Astrocyte (in vitro differentiated cells and primary cell): ENCODE measurements at regions not wholly inside any gene's neighbourhood (a gene's known extent, or its start where the extent isn't known, plus 50 kb on each side); places are given as distances from the start of the nearest gene placed in this dataset.

ENCODE experiments used
- DNase-seq: peaks from one replicate; pipeline ENCODE4 v3.0.0-alpha.2; 2010; ENCODE audit warnings: low read depth
- FAIRE-seq: peaks from 2 replicates; lab custom pipeline; 2011; peaks lifted over from hg19 to GRCh38; lab: Jason Lieb, UNC
- H2AFZ ChIP-seq: 2 replicates; pipeline ENCODE4 v1.6.0; 2012; ENCODE audit warnings: low read depth, low read length, inconsistent platforms
- H3K27ac ChIP-seq: 2 replicates; pipeline ENCODE4 v1.5.1; 2011; ENCODE audit warnings: low read depth, low read length, inconsistent platforms
- H3K27me3 ChIP-seq: 2 replicates; pipeline ENCODE4 v1.6.0; 2011; ENCODE audit warnings: low read length, inconsistent platforms; ENCODE audit not compliant: insufficient read depth
- H3K36me3 ChIP-seq: 2 replicates; pipeline ENCODE4 v1.5.1; 2011; ENCODE audit warnings: low read length, inconsistent platforms; ENCODE audit not compliant: insufficient read depth
- H3K4me1 ChIP-seq: 2 replicates; pipeline ENCODE4 v1.5.1; 2011; ENCODE audit warnings: low read length, inconsistent platforms; ENCODE audit not compliant: insufficient read depth
- H3K4me2 ChIP-seq: 2 replicates; pipeline ENCODE4 v1.6.0; 2012; ENCODE audit warnings: low read length, inconsistent platforms
- H3K4me3 ChIP-seq: 2 replicates; pipeline ENCODE4 v1.5.1; 2011; ENCODE audit warnings: low read depth, mild to moderate bottlenecking, low read length, inconsistent platforms; ENCODE audit not compliant: insufficient read depth
- H3K79me2 ChIP-seq: 2 replicates; pipeline ENCODE4 v1.6.0; 2012; ENCODE audit warnings: mild to moderate bottlenecking, low read length, inconsistent platforms; ENCODE audit not compliant: insufficient read depth
- H3K9ac ChIP-seq: 2 replicates; pipeline ENCODE4 v1.6.0; 2012; ENCODE audit warnings: mild to moderate bottlenecking, low read length, inconsistent platforms
- H3K9me3 ChIP-seq: 2 replicates; pipeline ENCODE4 v1.5.1; 2012; ENCODE audit warnings: low read depth, mild to moderate bottlenecking, low read length, inconsistent platforms; ENCODE audit not compliant: insufficient read depth
- H4K20me1 ChIP-seq: 2 replicates; pipeline ENCODE4 v1.6.0; 2012; ENCODE audit warnings: low read length, inconsistent platforms; ENCODE audit not compliant: insufficient read depth
- H3K27ac Mint-ChIP-seq: one replicate; pipeline ENCODE4 v1.8.0; 2021; ENCODE audit warnings: mild to moderate bottlenecking, mixed read lengths; ENCODE audit not compliant: unreplicated experiment
- H3K27me3 Mint-ChIP-seq: one replicate; pipeline ENCODE4 v1.8.0; 2021; ENCODE audit warnings: low read depth, mixed read lengths; ENCODE audit not compliant: unreplicated experiment
- H3K36me3 Mint-ChIP-seq: one replicate; pipeline ENCODE4 v1.8.0; 2021; ENCODE audit warnings: low read depth, mixed read lengths; ENCODE audit not compliant: unreplicated experiment
- H3K4me1 Mint-ChIP-seq: one replicate; pipeline ENCODE4 v1.8.0; 2021; ENCODE audit warnings: low read depth, mixed read lengths; ENCODE audit not compliant: unreplicated experiment
- H3K4me3 Mint-ChIP-seq: one replicate; pipeline ENCODE4 v1.8.0; 2021; ENCODE audit warnings: mild to moderate bottlenecking, moderate library complexity, mixed read lengths; ENCODE audit not compliant: unreplicated experiment
- H3K9me3 Mint-ChIP-seq: one replicate; pipeline ENCODE4 v1.8.0; 2021; ENCODE audit warnings: mild to moderate bottlenecking, mixed read lengths; ENCODE audit not compliant: unreplicated experiment
- EZH2 ChIP-seq: IDR thresholded peaks from 2 replicates; pipeline ENCODE4 v1.6.1; 2012; ENCODE audit warnings: mild to moderate bottlenecking, low read length, inconsistent platforms; ENCODE audit not compliant: insufficient read depth
- TF ChIP-seq, protein P1 (sequence below): IDR thresholded peaks from 2 replicates; pipeline ENCODE4 v1.5.1; 2011; ENCODE audit warnings: low read depth, mild to moderate bottlenecking, inconsistent platforms, low read length, moderate library complexity; ENCODE audit not compliant: insufficient read depth

DNA sequence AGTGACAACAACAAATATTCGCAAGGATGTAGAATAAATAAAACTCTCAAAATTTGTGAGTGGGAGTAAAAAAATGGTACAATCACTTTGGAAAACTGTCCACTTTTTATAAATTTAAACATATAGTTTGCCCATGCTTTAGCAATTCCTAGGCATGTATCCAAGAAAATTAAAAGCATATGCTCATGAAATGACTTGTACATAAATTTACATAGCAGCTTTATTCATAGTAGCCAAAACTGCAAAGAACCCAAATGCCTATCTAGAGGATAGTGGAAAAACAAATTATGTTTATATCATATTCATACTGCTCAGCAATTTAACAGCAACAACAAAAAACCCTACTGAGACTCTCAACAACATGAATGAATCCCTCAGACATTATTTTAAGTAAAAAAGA is 363.6 kb upstream of the CCDC54 start:
- Histone ChIP-seq H4K20me1 (no peaks in the 10 kb centered on the region), H3K9me3 (no peaks in the 10 kb centered on the region), H3K36me3 (no peaks in the 10 kb centered on the region), H3K4me2 (no peak overlapping the region), H3K9ac (no peak overlapping the region), H3K4me3 (no peak overlapping the region), H3K4me1 (no peaks in the 10 kb centered on the region), H2AFZ (no peak overlapping the region), H3K79me2 (no peaks in the 10 kb centered on the region), H3K27me3 (no peaks in the 10 kb centered on the region), H3K27ac (no peak overlapping the region)
- Mint-ChIP-seq H3K36me3 (no peaks in the 10 kb centered on the region), H3K4me3 (no peak overlapping the region), H3K9me3 (peaks cover 3% of the 10 kb centered on the region), H3K4me1 (no peaks in the 10 kb centered on the region), H3K27me3 (no peaks in the 10 kb centered on the region), H3K27ac (no peak overlapping the region)
- TF ChIP-seq EZH2, result no peak
- TF ChIP-seq, protein P1, sequence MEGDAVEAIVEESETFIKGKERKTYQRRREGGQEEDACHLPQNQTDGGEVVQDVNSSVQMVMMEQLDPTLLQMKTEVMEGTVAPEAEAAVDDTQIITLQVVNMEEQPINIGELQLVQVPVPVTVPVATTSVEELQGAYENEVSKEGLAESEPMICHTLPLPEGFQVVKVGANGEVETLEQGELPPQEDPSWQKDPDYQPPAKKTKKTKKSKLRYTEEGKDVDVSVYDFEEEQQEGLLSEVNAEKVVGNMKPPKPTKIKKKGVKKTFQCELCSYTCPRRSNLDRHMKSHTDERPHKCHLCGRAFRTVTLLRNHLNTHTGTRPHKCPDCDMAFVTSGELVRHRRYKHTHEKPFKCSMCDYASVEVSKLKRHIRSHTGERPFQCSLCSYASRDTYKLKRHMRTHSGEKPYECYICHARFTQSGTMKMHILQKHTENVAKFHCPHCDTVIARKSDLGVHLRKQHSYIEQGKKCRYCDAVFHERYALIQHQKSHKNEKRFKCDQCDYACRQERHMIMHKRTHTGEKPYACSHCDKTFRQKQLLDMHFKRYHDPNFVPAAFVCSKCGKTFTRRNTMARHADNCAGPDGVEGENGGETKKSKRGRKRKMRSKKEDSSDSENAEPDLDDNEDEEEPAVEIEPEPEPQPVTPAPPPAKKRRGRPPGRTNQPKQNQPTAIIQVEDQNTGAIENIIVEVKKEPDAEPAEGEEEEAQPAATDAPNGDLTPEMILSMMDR, result no peak
- FAIRE-seq, result no peak
- no peak for DNase-seq

DNA sequence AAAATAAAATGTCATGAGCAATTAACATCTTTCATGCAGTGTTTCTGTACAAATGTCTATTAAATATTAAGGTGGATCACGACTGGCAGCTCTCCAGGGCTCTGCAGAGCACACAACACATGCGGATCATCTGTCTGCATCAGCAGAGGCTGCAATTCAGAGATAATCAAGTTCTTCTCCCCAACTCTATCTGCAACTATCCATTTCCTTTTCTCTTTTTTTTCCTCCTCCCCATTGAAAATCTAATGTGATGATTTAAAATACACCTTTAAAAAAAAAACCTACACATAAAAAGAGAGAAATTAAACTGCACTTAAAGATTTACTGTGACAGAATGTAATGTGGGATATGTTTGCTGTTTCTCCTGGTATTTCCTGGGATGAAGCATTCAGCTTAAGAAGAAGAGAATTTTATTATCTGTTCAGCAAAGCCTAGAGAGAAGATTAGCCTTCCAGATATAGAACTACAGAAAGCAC is 352.6 kb upstream of the CCDC54 start:
- DNase-seq (no peak), FAIRE-seq (peak; percentile 23)
- H3K27me3 Mint-ChIP-seq, result no peaks in the 10 kb centered on the region
- Histone ChIP-seq H3K27me3 (no peaks in the 10 kb centered on the region), H3K4me3 (no peak overlapping the region), H2AFZ (no peak overlapping the region), H3K4me2 (no peak overlapping the region), H3K4me1 (no peaks in the 10 kb centered on the region), H3K27ac (no peak overlapping the region), H4K20me1 (no peaks in the 10 kb centered on the region), H3K9me3 (no peaks in the 10 kb centered on the region), H3K9ac (no peak overlapping the region), H3K36me3 (no peaks in the 10 kb centered on the region), H3K79me2 (no peaks in the 10 kb centered on the region)
- no peaks in the 10 kb centered on the region for H3K9me3 Mint-ChIP-seq
- H3K36me3 Mint-ChIP-seq, result no peaks in the 10 kb centered on the region
- peaks cover 8% of the 10 kb centered on the region for H3K4me1 Mint-ChIP-seq
- H3K4me3 Mint-ChIP-seq, result no peak overlapping the region
- no peak overlapping the region for H3K27ac Mint-ChIP-seq
- TF ChIP-seq EZH2, result no peak
- TF ChIP-seq, protein P1, result no peak

DNA sequence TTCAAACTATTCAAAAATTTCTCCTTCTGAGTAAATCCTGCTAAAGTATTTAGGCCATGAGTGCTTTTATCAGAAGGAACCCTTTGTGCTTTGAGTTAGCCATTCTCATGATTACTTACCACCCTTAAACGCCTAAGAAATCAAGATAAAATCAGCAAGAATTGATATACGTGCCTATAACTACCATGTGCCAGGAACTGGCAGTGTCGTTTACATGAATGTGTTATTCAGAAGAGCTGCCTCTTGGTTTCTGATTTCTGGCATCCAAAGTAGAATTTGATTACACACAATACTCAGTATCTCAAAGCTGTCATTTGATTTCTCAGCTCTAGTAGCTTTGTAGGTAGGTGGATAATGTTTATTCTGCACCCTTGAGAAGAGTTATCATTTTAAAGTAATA is 351.3 kb upstream of the CCDC54 start:
- Mint-ChIP-seq H3K9me3 (no peaks in the 10 kb centered on the region), H3K4me1 (peaks cover 8% of the 10 kb centered on the region), H3K27ac (no peak overlapping the region), H3K4me3 (no peak overlapping the region), H3K27me3 (no peaks in the 10 kb centered on the region), H3K36me3 (no peaks in the 10 kb centered on the region)
- no peak overlapping the region for H3K9ac ChIP-seq
- FAIRE-seq (no peak), DNase-seq (no peak)
- no peak overlapping the region for H3K4me3 ChIP-seq
- H3K27me3 ChIP-seq, result no peaks in the 10 kb centered on the region
- no peaks in the 10 kb centered on the region for H3K9me3 ChIP-seq
- no peaks in the 10 kb centered on the region for H3K79me2 ChIP-seq
- no peaks in the 10 kb centered on the region for H3K4me1 ChIP-seq
- no peak overlapping the region for H2AFZ ChIP-seq
- no peak overlapping the region for H3K27ac ChIP-seq
- TF ChIP-seq EZH2, result no peak
- TF ChIP-seq, protein P1, result no peak
- no peak overlapping the region for H3K4me2 ChIP-seq
- no peaks in the 10 kb centered on the region for H4K20me1 ChIP-seq
- no peaks in the 10 kb centered on the region for H3K36me3 ChIP-seq
